Heart left ventricle (tissue), 16 donors: ENCODE measurements at regions not wholly inside any gene's neighbourhood (a gene's known extent, or its start where the extent isn't known, plus 50 kb on each side); places are given as distances from the start of the nearest gene placed in this dataset.
"Not testable (repeated sequence)": the region's sequence is repeated elsewhere in the genome, so short reads cannot be mapped to it uniquely, and the experiment has no call there.

ENCODE experiments used
- ATAC-seq, 4 donors: fragments of 200-7000 bp; cut with Tn5 transposase; one replicate each; pipeline ENCODE4 v1.9.1; 2020 to 2022; ENCODE audit warnings: moderate library complexity in 4 of 4, mild to moderate bottlenecking in 3 of 4, moderate number of reproducible peaks in 1 of 4
- DNase-seq, 5 donors: peaks; one replicate each; pipeline ENCODE4 v3.0.0-alpha.2; 2020
- H3K27ac ChIP-seq, 12 donors: fragments of 200-600 bp; sonication (generic) in 4 of 12; one replicate each; pipeline versions ENCODE4 v1.5.0 to v1.8.0; 2016 to 2022; ENCODE audit warnings: mild to moderate bottlenecking in 2 of 12
- H3K27me3 ChIP-seq, 9 donors: fragments of 200-600 bp; sonication (generic) in 2 of 9; one replicate each; pipeline versions ENCODE4 v1.5.1 to v1.8.0; 2016 to 2022; ENCODE audit warnings: mild to moderate bottlenecking in 3 of 9
- H3K36me3 ChIP-seq, 9 donors: fragments of 200-600 bp; sonication (generic) in 2 of 9; one replicate each; pipeline versions ENCODE4 v1.5.0 to v1.8.0; 2018 to 2022; ENCODE audit warnings: mild to moderate bottlenecking in 2 of 9
- H3K4me1 ChIP-seq, 12 donors: fragments of 200-600 bp; sonication (generic) in 4 of 12; one replicate each; pipeline versions ENCODE4 v1.5.0 to v1.8.0; 2016 to 2022; ENCODE audit warnings: mild to moderate bottlenecking in 3 of 12
- H3K4me3 ChIP-seq, 12 donors: fragments of 200-600 bp; sonication (generic) in 4 of 12; one replicate each; pipeline versions ENCODE4 v1.5.0 to v1.8.0; 2017 to 2022; ENCODE audit warnings: mild to moderate bottlenecking in 9 of 12, moderate library complexity in 4 of 12
- H3K9me3 ChIP-seq, 12 donors: fragments of 200-600 bp; sonication (generic) in 4 of 12; one replicate each; pipeline versions ENCODE4 v1.5.0 to v1.8.0; 2016 to 2022; ENCODE audit warnings: mild to moderate bottlenecking in 1 of 12
- POLR2A ChIP-seq, 2 donors: fragments of 450-650 bp; IDR thresholded peaks; one replicate each; pipeline ENCODE4 v1.6.1; 2017; ENCODE audit warnings: antibody characterized with exemption in 2 of 2, mild to moderate bottlenecking in 2 of 2, moderate library complexity in 2 of 2
- WGBS, 4 donors: extraction: QIAGEN DNeasy Blood & Tissue Kit in 2 of 4; methylation state at CpG; one replicate each; pipeline versions ENCODE4 v1.1.5 to v1.1.7; 2013 to 2018; 5-methylcytosine and 5-hydroxymethylcytosine counted together
- intact Hi-C, 10 donors: fragments of 100-400 bp; cut with DNase I; formaldehyde crosslinking; loops; one replicate each; pipeline versions ENCODE4 v1.11.1 to v1.14.2; 2022
- TF ChIP-seq, protein P1 (sequence below), 12 donors: fragments of 200-600 bp; sonication (generic) in 4 of 12; IDR thresholded peaks; one replicate each; pipeline versions ENCODE4 v1.5.0 to v1.8.0; 2018 to 2022; ENCODE audit warnings: antibody characterized with exemption in 12 of 12, mild to moderate bottlenecking in 5 of 12
- donor health status: ischemic (EF 13 %, LVEDD 7.1; RV severe dilation, severe dysfunction).
- donor health status: healthy with polysubstance abuse.
- donor health status: DM: no; HTN: yes; CAD: no.
- donor health status: DM: no; HTN: no; CAD: no.
- donor health status: ischemic (EF 25% LVEDD 6.9; RV normal size, moderate dysfunction).
- donor health status: ischemic (EF 25% LVEDD 5.7; RV mildly dilated, moderate dysfunction).
- donor health status: healthy.
- donor health status: DM: yes; HTN: yes; CAD: no.
- donor health status: ischemic (EF 35%, LVEDD 5.7; RV mildly dilated, moderate dysfunction).
- donor health status: nonischemic (EF 11% LVEDD 7.7; RV severe dilation, severe dysfunction).
- donor health status: DM: yes; HTN: yes; CAD: no.
- donor health status: PGD.
- donor health status: ischemic (EF 29% LVEDD 5.4; RV normal size, mild dysfunction).
- donor health status: nonischemic (EF 23%, LVEDD 6.1; RV moderate dilation, normal function).

DNA sequence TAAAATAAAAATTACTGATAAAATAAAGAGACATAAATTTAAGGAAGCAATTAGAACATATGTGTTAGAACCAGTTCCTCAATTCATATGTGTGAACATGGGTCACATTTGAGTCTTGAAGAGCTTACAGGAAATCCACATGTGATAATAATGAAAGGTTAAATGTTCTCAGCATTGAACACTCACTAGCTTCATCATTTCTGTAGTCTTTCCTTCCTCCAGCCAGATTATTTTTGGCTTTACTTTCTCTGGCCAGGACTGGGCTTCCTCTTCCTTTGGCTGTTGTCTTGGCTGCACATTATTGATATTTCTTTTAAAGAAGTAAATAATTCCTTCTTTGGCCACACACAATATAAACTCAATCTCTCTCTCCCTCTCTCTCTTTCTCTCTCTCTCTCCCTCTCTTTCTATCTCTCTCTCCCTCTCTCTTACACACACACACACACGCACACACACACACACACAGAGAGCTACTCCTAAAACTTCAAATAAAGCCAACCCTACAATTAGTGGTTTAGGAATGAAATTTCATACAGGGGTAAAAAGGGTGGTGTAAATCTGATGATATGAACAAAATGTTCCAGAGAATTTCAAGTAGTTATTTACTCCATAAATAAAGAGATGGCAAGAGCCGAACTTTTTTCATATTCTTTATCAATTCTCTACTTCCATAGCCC is 171.2 kb downstream of the REEP3 start:
- no peak for TF ChIP-seq POLR2A (IDR thresholded peaks at IDR 0.05)
- TF ChIP-seq, protein P1, sequence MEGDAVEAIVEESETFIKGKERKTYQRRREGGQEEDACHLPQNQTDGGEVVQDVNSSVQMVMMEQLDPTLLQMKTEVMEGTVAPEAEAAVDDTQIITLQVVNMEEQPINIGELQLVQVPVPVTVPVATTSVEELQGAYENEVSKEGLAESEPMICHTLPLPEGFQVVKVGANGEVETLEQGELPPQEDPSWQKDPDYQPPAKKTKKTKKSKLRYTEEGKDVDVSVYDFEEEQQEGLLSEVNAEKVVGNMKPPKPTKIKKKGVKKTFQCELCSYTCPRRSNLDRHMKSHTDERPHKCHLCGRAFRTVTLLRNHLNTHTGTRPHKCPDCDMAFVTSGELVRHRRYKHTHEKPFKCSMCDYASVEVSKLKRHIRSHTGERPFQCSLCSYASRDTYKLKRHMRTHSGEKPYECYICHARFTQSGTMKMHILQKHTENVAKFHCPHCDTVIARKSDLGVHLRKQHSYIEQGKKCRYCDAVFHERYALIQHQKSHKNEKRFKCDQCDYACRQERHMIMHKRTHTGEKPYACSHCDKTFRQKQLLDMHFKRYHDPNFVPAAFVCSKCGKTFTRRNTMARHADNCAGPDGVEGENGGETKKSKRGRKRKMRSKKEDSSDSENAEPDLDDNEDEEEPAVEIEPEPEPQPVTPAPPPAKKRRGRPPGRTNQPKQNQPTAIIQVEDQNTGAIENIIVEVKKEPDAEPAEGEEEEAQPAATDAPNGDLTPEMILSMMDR (IDR thresholded peaks at IDR 0.05): no peak
- Histone ChIP-seq H3K27me3 (no peaks in the 10 kb centered on the region), H3K27ac (peak overlapping the region in 11 of 12 donors; percentile 1 to 70 (median 41)), H3K4me1 (peaks cover 0 to 19% (median 4%) of the 10 kb centered on the region in 12 donors), H3K36me3 (no peaks in the 10 kb centered on the region), H3K4me3 (no peak overlapping the region), H3K9me3 (peaks cover 0 to 5% (median 0%) of the 10 kb centered on the region in 12 donors)
- intact Hi-C loops: no loop called here
- 58 to 63% (median 62%) methylated on average over 2 of the region's 2 CpGs for WGBS, 4 donors
- peak in 3 of 4 donors; percentile 24 to 93 (median 77) for ATAC-seq
- no peak for DNase-seq

GRCh38 chr10:63693021-63693420 is 171.8 kb downstream of the REEP3 start:
- DNase-seq, H3K9me3 ChIP-seq, H3K4me3 ChIP-seq, H3K27me3 ChIP-seq, ATAC-seq, H3K36me3 ChIP-seq, intact Hi-C loops: not testable (repeated sequence)
- Histone ChIP-seq H3K27ac (peak overlapping the region in 8 of 12 donors; percentile 21 to 70 (median 58)), H3K4me1 (peaks cover 0 to 19% (median 4%) of the 10 kb centered on the region in 12 donors)
- 33 to 70% (median 67%) methylated on average over 1 of the region's 1 CpG for WGBS, 4 donors

- no peak overlapping the region for H3K4me3 ChIP-seq
- DNase-seq: no peak
- TF ChIP-seq, protein P1 (IDR thresholded peaks at IDR 0.05): no peak
- no peak for TF ChIP-seq POLR2A (IDR thresholded peaks at IDR 0.05)
- no peak for ATAC-seq
- H3K27ac ChIP-seq: no peak overlapping the region
- H3K27me3 ChIP-seq: no peaks in the 10 kb centered on the region
- peaks cover 0 to 5% (median 0%) of the 10 kb centered on the region in 12 donors for H3K9me3 ChIP-seq
- WGBS, 4 donors: 93 to 98% (median 95%) methylated on average over 3 of the region's 3 CpGs
- H3K36me3 ChIP-seq: no peaks in the 10 kb centered on the region
- intact Hi-C loops: no loop called here
- peaks cover 4 to 50% (median 29%) of the 10 kb centered on the region in 12 donors for H3K4me1 ChIP-seq
These were observed 175.0 kb downstream of the REEP3 start for GRCh38 chr10:63696205-63696604.

GRCh38 chr10:63697956-63698786 is 177.0 kb downstream of the REEP3 start:
- Histone ChIP-seq H3K27ac (peak overlapping the region in 8 of 12 donors; percentile 11 to 87 (median 78)), H3K36me3 (no peaks in the 10 kb centered on the region), H3K9me3 (peaks cover 0 to 5% (median 0%) of the 10 kb centered on the region in 12 donors), H3K4me3 (no peak overlapping the region), H3K4me1 (peaks cover 4 to 48% (median 28%) of the 10 kb centered on the region in 12 donors), H3K27me3 (no peaks in the 10 kb centered on the region)
- DNase-seq: no peak
- intact Hi-C loops: no loop called here
- no peak for ATAC-seq
- TF ChIP-seq, protein P1 (IDR thresholded peaks at IDR 0.05): no peak
- TF ChIP-seq POLR2A (IDR thresholded peaks at IDR 0.05): no peak
- 85 to 88% (median 86%) methylated on average over 7 of the region's 7 CpGs for WGBS, 4 donors
